HCT116 (cell line): ENCODE measurements at regions not wholly inside any gene's neighbourhood (a gene's known extent, or its start where the extent isn't known, plus 50 kb on each side); places are given as distances from the start of the nearest gene placed in this dataset.

Experiments used
- ATAC-seq: fragments of 200-7000 bp; cut with Tn5 transposase; 2 replicates; pipeline ENCODE4 v1.9.1; 2020; ENCODE audit warnings: mild to moderate bottlenecking, moderate library complexity
- BruUV-seq: library from RNA; stranded (reverse); fragments of 400-500 nt; replicated peaks from 2 replicates; lab custom pipeline; 2021; lab: Mats Ljungman, UMichigan
- CTCF ChIA-PET: fragments of 300-600 bp; sonication (Branson Sonifier 250); formaldehyde crosslinking; loops from one replicate; lab custom pipeline; 2021; ENCODE audit warnings: antibody characterized with exemption; lab: Charles Lee
- POLR2A ChIA-PET: fragments of 300-600, 350-600 bp; sonication (Branson Sonifier 250); formaldehyde crosslinking; loops from one replicate; lab custom pipeline; 2021; ENCODE audit warnings: antibody characterized with exemption; lab: Charles Lee
- RAD21 ChIA-PET, 2 experiments: fragments of 300-600 bp; sonication (Branson Sonifier 250); formaldehyde crosslinking; loops; one replicate each; lab custom pipeline; 2023; ENCODE audit warnings: low total read pairs in 2 of 2; ENCODE audit not compliant: uncharacterized antibody in 2 of 2, unreplicated experiment in 2 of 2, low non-redundant PET in 1 of 2; lab: Charles Lee
- DNase-seq: peaks from one replicate; pipeline ENCODE4 v3.0.0-alpha.2; 2010; ENCODE audit warnings: low read depth, low spot score
- H2AFZ ChIP-seq: fragments of 200-600 bp; shearing (Covaris generic), sonication (generic); 2 replicates; pipeline ENCODE4 v1.6.1; 2017; ENCODE audit warnings: low read depth, mixed run types, mixed read lengths, antibody characterized with exemption, low read length; ENCODE audit not compliant: poor library complexity, severe bottlenecking
- H3K27ac ChIP-seq: 2 replicates; pipeline ENCODE4 v1.5.1; 2012; ENCODE audit warnings: low read depth, low read length
- H3K27me3 ChIP-seq: fragments of 200-600 bp; sonication (generic); 2 replicates; pipeline ENCODE4 v1.6.1; 2016; ENCODE audit warnings: mixed run types, low read length, mixed read lengths; ENCODE audit not compliant: insufficient read depth
- H3K36me3 ChIP-seq, 2 experiments: fragments of 200-500 bp in 1 of 2; fragments of 200-600 bp in 1 of 2; sonication (Bioruptor generic) in 1 of 2; sonication (generic) in 1 of 2; 2 replicates each; pipeline versions ENCODE4 v1.5.1 to v1.6.1; 2014 to 2016; ENCODE audit warnings: low read length in 2 of 2, inconsistent platforms in 1 of 2, mixed read lengths in 1 of 2, mixed run types in 1 of 2; ENCODE audit not compliant: insufficient read depth in 2 of 2, control insufficient read depth in 1 of 2
- H3K4me1 ChIP-seq, 2 experiments: fragments of 200-600 bp in 1 of 2; sonication (generic) in 1 of 2; 2 replicates each; pipeline versions ENCODE4 v1.5.1 to v1.6.1; 2012 to 2017; ENCODE audit warnings: low read length in 2 of 2, inconsistent platforms in 1 of 2, mild to moderate bottlenecking in 1 of 2, mixed read lengths in 1 of 2, mixed run types in 1 of 2, moderate library complexity in 1 of 2; ENCODE audit not compliant: insufficient read depth in 2 of 2, control insufficient read depth in 1 of 2
- H3K4me2 ChIP-seq: fragments of 200-600 bp; sonication (generic); 2 replicates; pipeline ENCODE4 v1.6.1; 2017; ENCODE audit warnings: mixed run types, low read length, mixed read lengths
- H3K4me3 ChIP-seq, 2 experiments: fragments of 200-600 bp in 1 of 2; sonication (generic) in 1 of 2; replicated peaks in 1 of 2; 2 replicates each; pipeline ENCODE4 v1.5.1; 2011 to 2016; ENCODE audit warnings: low read length in 2 of 2, control low read depth in 1 of 2, low read depth in 1 of 2, mild to moderate bottlenecking in 1 of 2, mixed read lengths in 1 of 2, mixed run types in 1 of 2
- H3K79me2 ChIP-seq: fragments of 200-600 bp; sonication (generic); 2 replicates; pipeline ENCODE4 v1.6.1; 2017; ENCODE audit warnings: mild to moderate bottlenecking, mixed run types, low read length, moderate library complexity, mixed read lengths; ENCODE audit not compliant: insufficient read depth
- H3K9ac ChIP-seq: fragments of 200-600 bp; sonication (generic); 2 replicates; pipeline ENCODE4 v1.6.1; 2016; ENCODE audit warnings: low read length, mixed read lengths
- H3K9me2 ChIP-seq: fragments of 200-600 bp; sonication (generic), shearing (Covaris generic); 2 replicates; pipeline ENCODE4 v1.6.1; 2017; ENCODE audit warnings: mixed run types, mild to moderate bottlenecking, moderate library complexity; ENCODE audit not compliant: insufficient read depth
- H3K9me3 ChIP-seq, 2 experiments: fragments of 200-500 bp in 1 of 2; fragments of 200-600 bp in 1 of 2; sonication (Bioruptor generic) in 1 of 2; sonication (generic) in 1 of 2; 2 replicates each; pipeline ENCODE4 v1.6.1; 2014 to 2017; ENCODE audit warnings: low read length in 2 of 2, mixed read lengths in 2 of 2, inconsistent platforms in 1 of 2, low read depth in 1 of 2, mild to moderate bottlenecking in 1 of 2, mixed run types in 1 of 2, moderate library complexity in 1 of 2; ENCODE audit not compliant: control insufficient read depth in 1 of 2, insufficient read depth in 1 of 2
- H4K20me1 ChIP-seq: fragments of 200-600 bp; sonication (generic), shearing (Covaris generic); 2 replicates; pipeline ENCODE4 v1.6.1; 2017; ENCODE audit warnings: mixed run types, mild to moderate bottlenecking, moderate library complexity; ENCODE audit not compliant: insufficient read depth
- ELF1 ChIP-seq: IDR thresholded peaks from 2 replicates; pipeline ENCODE4 v1.6.1; 2012; ENCODE audit warnings: low read depth, borderline replicate concordance
- EZH2 ChIP-seq: fragments of 200-600 bp; sonication (generic); IDR thresholded peaks from 2 replicates; pipeline ENCODE4 v1.6.1; 2017; ENCODE audit warnings: antibody characterized with exemption, mixed run types
- FOSL1 ChIP-seq: IDR thresholded peaks from 2 replicates; pipeline ENCODE4 v1.6.1; 2012; ENCODE audit warnings: low read depth
- SP1 ChIP-seq: IDR thresholded peaks from 2 replicates; pipeline ENCODE4 v1.6.1; 2012; ENCODE audit warnings: low read depth
- ZFX ChIP-seq: fragments of 450-650 bp; IDR thresholded peaks from 2 replicates; pipeline ENCODE4 v1.6.1; 2017
- intact Hi-C: fragments of 100-400 bp; cut with micrococcal nuclease; formaldehyde crosslinking; loops from 2 replicates; pipeline ENCODE4 v1.10.0; 2022
- TF ChIP-seq, protein P1 (sequence below), 3 experiments: fragments of 200-600 bp in 1 of 3; sonication (generic) in 1 of 3; IDR thresholded peaks in 2 of 3; conservative IDR thresholded peaks in 1 of 3; 2 replicates each; pipeline ENCODE4 v1.5.1; 2012 to 2017; ENCODE audit warnings: low read depth in 2 of 3, low read length in 2 of 3, antibody characterized with exemption in 1 of 3, borderline replicate concordance in 1 of 3, control low read depth in 1 of 3, mild to moderate bottlenecking in 1 of 3, mixed read lengths in 1 of 3, mixed run types in 1 of 3, moderate library complexity in 1 of 3; ENCODE audit not compliant: insufficient read depth in 1 of 3
- TF ChIP-seq, protein P2 (sequence below): IDR thresholded peaks from 2 replicates; pipeline ENCODE4 v1.6.1; 2012
- TF ChIP-seq, protein P3 (sequence below): IDR thresholded peaks from 2 replicates; pipeline ENCODE4 v1.6.1; 2012

DNA sequence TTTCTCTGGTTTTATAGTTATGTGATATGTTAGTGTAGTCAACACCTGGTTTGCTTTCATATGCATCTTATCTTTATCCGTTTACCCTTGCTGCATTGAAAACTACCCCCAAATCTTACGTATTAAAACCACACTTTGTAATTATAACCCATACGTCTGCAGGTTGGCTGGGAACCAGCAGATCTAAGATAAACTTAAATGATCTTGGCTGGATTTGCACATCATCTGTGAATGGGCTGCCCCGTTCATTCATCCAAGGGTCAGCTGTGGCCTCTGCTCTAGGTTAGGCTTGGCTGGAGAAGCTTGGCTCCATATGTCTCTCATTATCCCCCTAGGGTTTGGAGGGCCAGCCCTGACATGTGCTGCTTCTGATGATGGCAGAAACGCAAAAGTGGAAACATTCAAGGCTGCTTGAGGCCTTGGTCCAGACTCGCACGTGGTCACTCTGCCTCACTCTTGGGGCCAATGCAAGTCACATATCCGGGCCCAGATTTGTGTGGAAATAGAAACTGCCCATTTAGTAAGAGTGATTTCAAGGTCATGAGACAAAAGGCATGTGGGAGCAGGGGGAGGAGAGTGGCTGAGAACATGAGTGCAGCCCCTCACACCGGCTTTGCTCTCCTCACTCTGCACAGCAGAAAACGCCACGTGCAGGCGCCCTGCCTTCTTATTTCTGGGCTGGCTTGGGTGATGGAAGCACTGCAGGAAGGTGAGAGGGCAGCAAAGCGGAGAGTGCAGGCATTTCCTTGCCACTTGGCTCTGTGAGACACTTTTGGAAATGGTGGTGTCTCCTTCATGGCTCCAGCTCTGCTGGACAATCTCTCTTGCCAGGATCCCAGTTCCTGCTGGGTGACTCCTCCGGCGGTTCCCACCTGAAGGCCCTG lies 553.8 kb downstream of the GLRX3 start:
- Histone ChIP-seq H3K27me3 (no peaks in the 10 kb centered on the region), H3K27ac (no peak overlapping the region), H4K20me1 (no peaks in the 10 kb centered on the region), H3K79me2 (no peaks in the 10 kb centered on the region), H3K4me2 (no peak overlapping the region), H3K36me3 (no peaks in the 10 kb centered on the region), H3K9ac (no peak overlapping the region), H3K4me3 (no peak overlapping the region), H3K4me1 (no peaks in the 10 kb centered on the region), H2AFZ (no peak overlapping the region), H3K9me2 (no peaks in the 10 kb centered on the region), H3K9me3 (no peaks in the 10 kb centered on the region)
- POLR2A ChIA-PET = no interaction called here
- CTCF ChIA-PET = no interaction called here
- RAD21 ChIA-PET = no interaction called here
- intact Hi-C loops = no loop called here
- ATAC-seq (no peak), DNase-seq (no peak)
- BruUV-seq = no TSS peak
- TF ChIP-seq, protein P1, sequence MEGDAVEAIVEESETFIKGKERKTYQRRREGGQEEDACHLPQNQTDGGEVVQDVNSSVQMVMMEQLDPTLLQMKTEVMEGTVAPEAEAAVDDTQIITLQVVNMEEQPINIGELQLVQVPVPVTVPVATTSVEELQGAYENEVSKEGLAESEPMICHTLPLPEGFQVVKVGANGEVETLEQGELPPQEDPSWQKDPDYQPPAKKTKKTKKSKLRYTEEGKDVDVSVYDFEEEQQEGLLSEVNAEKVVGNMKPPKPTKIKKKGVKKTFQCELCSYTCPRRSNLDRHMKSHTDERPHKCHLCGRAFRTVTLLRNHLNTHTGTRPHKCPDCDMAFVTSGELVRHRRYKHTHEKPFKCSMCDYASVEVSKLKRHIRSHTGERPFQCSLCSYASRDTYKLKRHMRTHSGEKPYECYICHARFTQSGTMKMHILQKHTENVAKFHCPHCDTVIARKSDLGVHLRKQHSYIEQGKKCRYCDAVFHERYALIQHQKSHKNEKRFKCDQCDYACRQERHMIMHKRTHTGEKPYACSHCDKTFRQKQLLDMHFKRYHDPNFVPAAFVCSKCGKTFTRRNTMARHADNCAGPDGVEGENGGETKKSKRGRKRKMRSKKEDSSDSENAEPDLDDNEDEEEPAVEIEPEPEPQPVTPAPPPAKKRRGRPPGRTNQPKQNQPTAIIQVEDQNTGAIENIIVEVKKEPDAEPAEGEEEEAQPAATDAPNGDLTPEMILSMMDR (IDR thresholded peaks at IDR 0.05 in 2 of 3, conservative IDR thresholded peaks at IDR 0.05 in 1 of 3; ENCODE audit: borderline replicate concordance in 1 of 3, insufficient read depth in 1 of 3, low read depth in 2 of 3, low read length in 2 of 3) = no peak
- TF ChIP-seq, protein P2, sequence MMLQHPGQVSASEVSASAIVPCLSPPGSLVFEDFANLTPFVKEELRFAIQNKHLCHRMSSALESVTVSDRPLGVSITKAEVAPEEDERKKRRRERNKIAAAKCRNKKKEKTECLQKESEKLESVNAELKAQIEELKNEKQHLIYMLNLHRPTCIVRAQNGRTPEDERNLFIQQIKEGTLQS = no peak
- TF ChIP-seq SP1 (no peak), ELF1 (no peak), ZFX (no peak), FOSL1 (no peak), EZH2 (no peak)
- TF ChIP-seq, protein P3, sequence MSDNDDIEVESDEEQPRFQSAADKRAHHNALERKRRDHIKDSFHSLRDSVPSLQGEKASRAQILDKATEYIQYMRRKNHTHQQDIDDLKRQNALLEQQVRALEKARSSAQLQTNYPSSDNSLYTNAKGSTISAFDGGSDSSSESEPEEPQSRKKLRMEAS = no peak
